Loucy (cell line): ENCODE measurements at regions not wholly inside any gene's neighbourhood (a gene's known extent, or its start where the extent isn't known, plus 50 kb on each side); places are given as distances from the start of the nearest gene placed in this dataset.

Source experiments
- EZH2phosphoT487 ChIP-seq: fragments of 200-600 bp; IDR thresholded peaks from 2 replicates; pipeline ENCODE4 v1.6.1; 2018; ENCODE audit warnings: antibody characterized with exemption, mild to moderate bottlenecking, moderate library complexity, borderline replicate concordance
- TF ChIP-seq, protein P1 (sequence below): fragments of 200-600 bp; sonication (generic); conservative IDR thresholded peaks from 2 replicates; pipeline ENCODE4 v1.5.1; 2014; ENCODE audit warnings: mild to moderate bottlenecking, antibody characterized with exemption, low read length

- TF ChIP-seq, protein P1, sequence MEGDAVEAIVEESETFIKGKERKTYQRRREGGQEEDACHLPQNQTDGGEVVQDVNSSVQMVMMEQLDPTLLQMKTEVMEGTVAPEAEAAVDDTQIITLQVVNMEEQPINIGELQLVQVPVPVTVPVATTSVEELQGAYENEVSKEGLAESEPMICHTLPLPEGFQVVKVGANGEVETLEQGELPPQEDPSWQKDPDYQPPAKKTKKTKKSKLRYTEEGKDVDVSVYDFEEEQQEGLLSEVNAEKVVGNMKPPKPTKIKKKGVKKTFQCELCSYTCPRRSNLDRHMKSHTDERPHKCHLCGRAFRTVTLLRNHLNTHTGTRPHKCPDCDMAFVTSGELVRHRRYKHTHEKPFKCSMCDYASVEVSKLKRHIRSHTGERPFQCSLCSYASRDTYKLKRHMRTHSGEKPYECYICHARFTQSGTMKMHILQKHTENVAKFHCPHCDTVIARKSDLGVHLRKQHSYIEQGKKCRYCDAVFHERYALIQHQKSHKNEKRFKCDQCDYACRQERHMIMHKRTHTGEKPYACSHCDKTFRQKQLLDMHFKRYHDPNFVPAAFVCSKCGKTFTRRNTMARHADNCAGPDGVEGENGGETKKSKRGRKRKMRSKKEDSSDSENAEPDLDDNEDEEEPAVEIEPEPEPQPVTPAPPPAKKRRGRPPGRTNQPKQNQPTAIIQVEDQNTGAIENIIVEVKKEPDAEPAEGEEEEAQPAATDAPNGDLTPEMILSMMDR: no peak
- TF ChIP-seq EZH2phosphoT487: no peak
Observed at GRCh38 chr11:79699246-79699645, 258.4 kb upstream of the TENM4 start.
